HCT116 (cell line): ENCODE measurements at regions not wholly inside any gene's neighbourhood (a gene's known extent, or its start where the extent isn't known, plus 50 kb on each side); places are given as distances from the start of the nearest gene placed in this dataset.

Source experiments
- ATAC-seq: fragments of 200-7000 bp; cut with Tn5 transposase; 2 replicates; pipeline ENCODE4 v1.9.1; 2020; ENCODE audit warnings: mild to moderate bottlenecking, moderate library complexity
- BruUV-seq: library from RNA; stranded (reverse); fragments of 400-500 nt; replicated peaks from 2 replicates; lab custom pipeline; 2021; lab: Mats Ljungman, UMichigan
- CTCF ChIA-PET: fragments of 300-600 bp; sonication (Branson Sonifier 250); formaldehyde crosslinking; loops from one replicate; lab custom pipeline; 2021; ENCODE audit warnings: antibody characterized with exemption; lab: Charles Lee
- POLR2A ChIA-PET: fragments of 300-600, 350-600 bp; sonication (Branson Sonifier 250); formaldehyde crosslinking; loops from one replicate; lab custom pipeline; 2021; ENCODE audit warnings: antibody characterized with exemption; lab: Charles Lee
- RAD21 ChIA-PET, 2 experiments: fragments of 300-600 bp; sonication (Branson Sonifier 250); formaldehyde crosslinking; loops; one replicate each; lab custom pipeline; 2023; ENCODE audit warnings: low total read pairs in 2 of 2; ENCODE audit not compliant: uncharacterized antibody in 2 of 2, unreplicated experiment in 2 of 2, low non-redundant PET in 1 of 2; lab: Charles Lee
- DNase-seq: peaks from one replicate; pipeline ENCODE4 v3.0.0-alpha.2; 2010; ENCODE audit warnings: low read depth, low spot score
- H2AFZ ChIP-seq: fragments of 200-600 bp; shearing (Covaris generic), sonication (generic); 2 replicates; pipeline ENCODE4 v1.6.1; 2017; ENCODE audit warnings: low read depth, mixed run types, mixed read lengths, antibody characterized with exemption, low read length; ENCODE audit not compliant: poor library complexity, severe bottlenecking
- H3K27ac ChIP-seq: 2 replicates; pipeline ENCODE4 v1.5.1; 2012; ENCODE audit warnings: low read depth, low read length
- H3K27me3 ChIP-seq: fragments of 200-600 bp; sonication (generic); 2 replicates; pipeline ENCODE4 v1.6.1; 2016; ENCODE audit warnings: mixed run types, low read length, mixed read lengths; ENCODE audit not compliant: insufficient read depth
- H3K36me3 ChIP-seq, 2 experiments: fragments of 200-500 bp in 1 of 2; fragments of 200-600 bp in 1 of 2; sonication (Bioruptor generic) in 1 of 2; sonication (generic) in 1 of 2; 2 replicates each; pipeline versions ENCODE4 v1.5.1 to v1.6.1; 2014 to 2016; ENCODE audit warnings: low read length in 2 of 2, inconsistent platforms in 1 of 2, mixed read lengths in 1 of 2, mixed run types in 1 of 2; ENCODE audit not compliant: insufficient read depth in 2 of 2, control insufficient read depth in 1 of 2
- H3K4me1 ChIP-seq, 2 experiments: fragments of 200-600 bp in 1 of 2; sonication (generic) in 1 of 2; 2 replicates each; pipeline versions ENCODE4 v1.5.1 to v1.6.1; 2012 to 2017; ENCODE audit warnings: low read length in 2 of 2, inconsistent platforms in 1 of 2, mild to moderate bottlenecking in 1 of 2, mixed read lengths in 1 of 2, mixed run types in 1 of 2, moderate library complexity in 1 of 2; ENCODE audit not compliant: insufficient read depth in 2 of 2, control insufficient read depth in 1 of 2
- H3K4me2 ChIP-seq: fragments of 200-600 bp; sonication (generic); 2 replicates; pipeline ENCODE4 v1.6.1; 2017; ENCODE audit warnings: mixed run types, low read length, mixed read lengths
- H3K4me3 ChIP-seq, 2 experiments: fragments of 200-600 bp in 1 of 2; sonication (generic) in 1 of 2; replicated peaks in 1 of 2; 2 replicates each; pipeline ENCODE4 v1.5.1; 2011 to 2016; ENCODE audit warnings: low read length in 2 of 2, control low read depth in 1 of 2, low read depth in 1 of 2, mild to moderate bottlenecking in 1 of 2, mixed read lengths in 1 of 2, mixed run types in 1 of 2
- H3K79me2 ChIP-seq: fragments of 200-600 bp; sonication (generic); 2 replicates; pipeline ENCODE4 v1.6.1; 2017; ENCODE audit warnings: mild to moderate bottlenecking, mixed run types, low read length, moderate library complexity, mixed read lengths; ENCODE audit not compliant: insufficient read depth
- H3K9ac ChIP-seq: fragments of 200-600 bp; sonication (generic); 2 replicates; pipeline ENCODE4 v1.6.1; 2016; ENCODE audit warnings: low read length, mixed read lengths
- H3K9me2 ChIP-seq: fragments of 200-600 bp; sonication (generic), shearing (Covaris generic); 2 replicates; pipeline ENCODE4 v1.6.1; 2017; ENCODE audit warnings: mixed run types, mild to moderate bottlenecking, moderate library complexity; ENCODE audit not compliant: insufficient read depth
- H3K9me3 ChIP-seq, 2 experiments: fragments of 200-500 bp in 1 of 2; fragments of 200-600 bp in 1 of 2; sonication (Bioruptor generic) in 1 of 2; sonication (generic) in 1 of 2; 2 replicates each; pipeline ENCODE4 v1.6.1; 2014 to 2017; ENCODE audit warnings: low read length in 2 of 2, mixed read lengths in 2 of 2, inconsistent platforms in 1 of 2, low read depth in 1 of 2, mild to moderate bottlenecking in 1 of 2, mixed run types in 1 of 2, moderate library complexity in 1 of 2; ENCODE audit not compliant: control insufficient read depth in 1 of 2, insufficient read depth in 1 of 2
- H4K20me1 ChIP-seq: fragments of 200-600 bp; sonication (generic), shearing (Covaris generic); 2 replicates; pipeline ENCODE4 v1.6.1; 2017; ENCODE audit warnings: mixed run types, mild to moderate bottlenecking, moderate library complexity; ENCODE audit not compliant: insufficient read depth
- CBX3 ChIP-seq: IDR thresholded peaks from 2 replicates; pipeline ENCODE4 v1.6.1; 2012; ENCODE audit warnings: low read depth
- CEBPB ChIP-seq: IDR thresholded peaks from 2 replicates; pipeline ENCODE4 v1.6.1; 2012; ENCODE audit warnings: low read depth
- ELF1 ChIP-seq: IDR thresholded peaks from 2 replicates; pipeline ENCODE4 v1.6.1; 2012; ENCODE audit warnings: low read depth, borderline replicate concordance
- FOSL1 ChIP-seq: IDR thresholded peaks from 2 replicates; pipeline ENCODE4 v1.6.1; 2012; ENCODE audit warnings: low read depth
- YY1 ChIP-seq: IDR thresholded peaks from 2 replicates; pipeline ENCODE4 v1.6.1; 2011; ENCODE audit warnings: low read length, low read depth, moderate library complexity, mild to moderate bottlenecking; ENCODE audit not compliant: insufficient replicate concordance; ENCODE audit errors: extremely low read depth
- intact Hi-C: fragments of 100-400 bp; cut with micrococcal nuclease; formaldehyde crosslinking; loops from 2 replicates; pipeline ENCODE4 v1.10.0; 2022
- TF ChIP-seq, protein P1 (sequence below): IDR thresholded peaks from 2 replicates; pipeline ENCODE4 v1.6.1; 2012; ENCODE audit warnings: low read depth
- TF ChIP-seq, protein P2 (sequence below): IDR thresholded peaks from 2 replicates; pipeline ENCODE4 v1.6.1; 2011; ENCODE audit warnings: mild to moderate bottlenecking, low read length, moderate library complexity; ENCODE audit not compliant: insufficient replicate concordance; ENCODE audit errors: extremely low read depth
- TF ChIP-seq, protein P3 (sequence below): IDR thresholded peaks from 2 replicates; pipeline ENCODE4 v1.6.1; 2012

DNA sequence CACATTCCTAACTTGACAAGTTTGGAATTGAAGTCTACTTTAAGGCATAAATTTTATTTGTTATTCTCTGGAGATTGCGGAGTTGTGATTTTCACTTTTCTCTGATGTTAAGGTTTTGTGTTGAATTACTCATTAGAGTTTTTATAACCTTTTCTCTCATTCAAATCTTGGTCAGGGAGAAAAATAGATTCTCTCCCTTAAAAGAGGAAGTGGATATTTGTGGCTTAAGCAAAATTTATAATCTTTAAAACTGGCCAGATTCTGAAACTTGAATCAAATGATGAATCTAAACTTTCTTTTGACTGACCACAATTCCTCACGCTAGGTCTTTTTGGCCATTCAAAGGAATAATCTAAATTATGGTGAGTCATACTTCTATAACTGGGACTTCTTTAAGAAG lies 361.4 kb downstream of the TEX13C start:
- intact Hi-C loops, result no loop called here
- H3K27me3 ChIP-seq, result no peaks in the 10 kb centered on the region
- H3K27ac ChIP-seq, result no peak overlapping the region
- H3K9me2 ChIP-seq, result no peaks in the 10 kb centered on the region
- RAD21 ChIA-PET, result no interaction called here
- no peak overlapping the region for H3K4me3 ChIP-seq
- DNase-seq, result no peak
- H2AFZ ChIP-seq, result no peak overlapping the region
- TF ChIP-seq, protein P1, sequence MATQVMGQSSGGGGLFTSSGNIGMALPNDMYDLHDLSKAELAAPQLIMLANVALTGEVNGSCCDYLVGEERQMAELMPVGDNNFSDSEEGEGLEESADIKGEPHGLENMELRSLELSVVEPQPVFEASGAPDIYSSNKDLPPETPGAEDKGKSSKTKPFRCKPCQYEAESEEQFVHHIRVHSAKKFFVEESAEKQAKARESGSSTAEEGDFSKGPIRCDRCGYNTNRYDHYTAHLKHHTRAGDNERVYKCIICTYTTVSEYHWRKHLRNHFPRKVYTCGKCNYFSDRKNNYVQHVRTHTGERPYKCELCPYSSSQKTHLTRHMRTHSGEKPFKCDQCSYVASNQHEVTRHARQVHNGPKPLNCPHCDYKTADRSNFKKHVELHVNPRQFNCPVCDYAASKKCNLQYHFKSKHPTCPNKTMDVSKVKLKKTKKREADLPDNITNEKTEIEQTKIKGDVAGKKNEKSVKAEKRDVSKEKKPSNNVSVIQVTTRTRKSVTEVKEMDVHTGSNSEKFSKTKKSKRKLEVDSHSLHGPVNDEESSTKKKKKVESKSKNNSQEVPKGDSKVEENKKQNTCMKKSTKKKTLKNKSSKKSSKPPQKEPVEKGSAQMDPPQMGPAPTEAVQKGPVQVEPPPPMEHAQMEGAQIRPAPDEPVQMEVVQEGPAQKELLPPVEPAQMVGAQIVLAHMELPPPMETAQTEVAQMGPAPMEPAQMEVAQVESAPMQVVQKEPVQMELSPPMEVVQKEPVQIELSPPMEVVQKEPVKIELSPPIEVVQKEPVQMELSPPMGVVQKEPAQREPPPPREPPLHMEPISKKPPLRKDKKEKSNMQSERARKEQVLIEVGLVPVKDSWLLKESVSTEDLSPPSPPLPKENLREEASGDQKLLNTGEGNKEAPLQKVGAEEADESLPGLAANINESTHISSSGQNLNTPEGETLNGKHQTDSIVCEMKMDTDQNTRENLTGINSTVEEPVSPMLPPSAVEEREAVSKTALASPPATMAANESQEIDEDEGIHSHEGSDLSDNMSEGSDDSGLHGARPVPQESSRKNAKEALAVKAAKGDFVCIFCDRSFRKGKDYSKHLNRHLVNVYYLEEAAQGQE, result no peak
- TF ChIP-seq CEBPB (no peak), ELF1 (no peak), FOSL1 (no peak), CBX3 (no peak), YY1 (no peak)
- TF ChIP-seq, protein P2, sequence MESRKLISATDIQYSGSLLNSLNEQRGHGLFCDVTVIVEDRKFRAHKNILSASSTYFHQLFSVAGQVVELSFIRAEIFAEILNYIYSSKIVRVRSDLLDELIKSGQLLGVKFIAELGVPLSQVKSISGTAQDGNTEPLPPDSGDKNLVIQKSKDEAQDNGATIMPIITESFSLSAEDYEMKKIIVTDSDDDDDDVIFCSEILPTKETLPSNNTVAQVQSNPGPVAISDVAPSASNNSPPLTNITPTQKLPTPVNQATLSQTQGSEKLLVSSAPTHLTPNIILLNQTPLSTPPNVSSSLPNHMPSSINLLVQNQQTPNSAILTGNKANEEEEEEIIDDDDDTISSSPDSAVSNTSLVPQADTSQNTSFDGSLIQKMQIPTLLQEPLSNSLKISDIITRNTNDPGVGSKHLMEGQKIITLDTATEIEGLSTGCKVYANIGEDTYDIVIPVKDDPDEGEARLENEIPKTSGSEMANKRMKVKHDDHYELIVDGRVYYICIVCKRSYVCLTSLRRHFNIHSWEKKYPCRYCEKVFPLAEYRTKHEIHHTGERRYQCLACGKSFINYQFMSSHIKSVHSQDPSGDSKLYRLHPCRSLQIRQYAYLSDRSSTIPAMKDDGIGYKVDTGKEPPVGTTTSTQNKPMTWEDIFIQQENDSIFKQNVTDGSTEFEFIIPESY, result no peak
- TF ChIP-seq, protein P3, sequence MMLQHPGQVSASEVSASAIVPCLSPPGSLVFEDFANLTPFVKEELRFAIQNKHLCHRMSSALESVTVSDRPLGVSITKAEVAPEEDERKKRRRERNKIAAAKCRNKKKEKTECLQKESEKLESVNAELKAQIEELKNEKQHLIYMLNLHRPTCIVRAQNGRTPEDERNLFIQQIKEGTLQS, result no peak
- no peaks in the 10 kb centered on the region for H3K9me3 ChIP-seq
- H3K4me2 ChIP-seq, result no peak overlapping the region
- H3K79me2 ChIP-seq, result no peaks in the 10 kb centered on the region
- H3K4me1 ChIP-seq, result no peaks in the 10 kb centered on the region
- H3K9ac ChIP-seq, result no peak overlapping the region
- no TSS peak for BruUV-seq
- POLR2A ChIA-PET, result no interaction called here
- ATAC-seq, result no peak
- CTCF ChIA-PET, result no interaction called here
- no peaks in the 10 kb centered on the region for H3K36me3 ChIP-seq
- H4K20me1 ChIP-seq, result no peaks in the 10 kb centered on the region
